HepG2 (cell line): ENCODE measurements at regions not wholly inside any gene's neighbourhood (a gene's known extent, or its start where the extent isn't known, plus 50 kb on each side); places are given as distances from the start of the nearest gene placed in this dataset.
A peak's percentile ranks its signal among the peaks of the same experiment; 100 is the strongest.

Source experiments
- ATF7 ChIP-seq, 2 experiments: fragments of 450-650 bp in 1 of 2; sonication (generic) in 1 of 2; formaldehyde crosslinking in 1 of 2; IDR thresholded peaks; 2 replicates each; pipeline versions ENCODE4 v1.4.0 to v1.6.1; 2016 to 2020; ENCODE audit warnings: antibody characterized with exemption in 1 of 2, mild to moderate bottlenecking in 1 of 2, missing genetic modification reagents in 1 of 2
- DZIP1 ChIP-seq: sonication (generic); formaldehyde crosslinking; IDR thresholded peaks from 2 replicates; pipeline ENCODE4 v1.5.0; 2020; ENCODE audit warnings: mild to moderate bottlenecking, missing genetic modification reagents
- GLI4 ChIP-seq: sonication (generic); formaldehyde crosslinking; IDR thresholded peaks from 2 replicates; pipeline ENCODE4 v1.5.1; 2020; ENCODE audit warnings: missing genetic modification reagents, mild to moderate bottlenecking, moderate library complexity, borderline replicate concordance
- HMGA1 ChIP-seq: sonication (generic); formaldehyde crosslinking; conservative IDR thresholded peaks from 2 replicates; pipeline ENCODE4 v1.4.0; 2020; ENCODE audit warnings: missing genetic modification reagents
- HNF4G ChIP-seq, 2 experiments: sonication (generic) in 1 of 2; formaldehyde crosslinking in 1 of 2; IDR thresholded peaks; 2 replicates each; pipeline versions ENCODE4 v1.4.0 to v1.6.1; 2011 to 2020; ENCODE audit warnings: borderline replicate concordance in 2 of 2, low read depth in 2 of 2, mild to moderate bottlenecking in 2 of 2, low read length in 1 of 2, missing genetic modification reagents in 1 of 2, moderate library complexity in 1 of 2
- NFE2 ChIP-seq: sonication (generic); formaldehyde crosslinking; IDR thresholded peaks from 2 replicates; pipeline ENCODE4 v1.4.0; 2020; ENCODE audit warnings: missing genetic modification reagents
- NONO ChIP-seq, 2 experiments: fragments of 450-650 bp in 1 of 2; sonication (generic) in 1 of 2; formaldehyde crosslinking in 1 of 2; IDR thresholded peaks in 1 of 2; conservative IDR thresholded peaks in 1 of 2; 2 replicates each; pipeline versions ENCODE4 v1.6.1 to v1.8.0; 2017 to 2022; ENCODE audit warnings: mild to moderate bottlenecking in 1 of 2, missing genetic modification reagents in 1 of 2, moderate library complexity in 1 of 2
- PHF20 ChIP-seq: sonication (generic); formaldehyde crosslinking; IDR thresholded peaks from 2 replicates; pipeline ENCODE4 v1.5.0; 2020; ENCODE audit warnings: mild to moderate bottlenecking, missing genetic modification reagents
- SETDB1 ChIP-seq: sonication (generic); formaldehyde crosslinking; IDR thresholded peaks from 2 replicates; pipeline ENCODE4 v1.5.1; 2020; ENCODE audit warnings: missing genetic modification reagents, mild to moderate bottlenecking, borderline replicate concordance
- SMARCC2 ChIP-seq: fragments of 450-650 bp; IDR thresholded peaks from 2 replicates; pipeline ENCODE4 v1.6.1; 2017; ENCODE audit warnings: antibody characterized with exemption, mild to moderate bottlenecking
- ZNF235 ChIP-seq: sonication (generic); formaldehyde crosslinking; IDR thresholded peaks from 2 replicates; pipeline ENCODE4 v1.8.1; 2023; ENCODE audit warnings: mild to moderate bottlenecking, missing genetic modification reagents, borderline replicate concordance
- ZNF503 ChIP-seq: sonication (generic); formaldehyde crosslinking; IDR thresholded peaks from 2 replicates; pipeline ENCODE4 v1.4.0; 2020; ENCODE audit warnings: missing genetic modification reagents
- ZSCAN12 ChIP-seq: sonication (generic); formaldehyde crosslinking; IDR thresholded peaks from 2 replicates; pipeline ENCODE4 v1.9.0; 2021; ENCODE audit warnings: mild to moderate bottlenecking, missing genetic modification reagents
- TF ChIP-seq, protein P1 (sequence below): sonication (generic); formaldehyde crosslinking; IDR thresholded peaks from 2 replicates; pipeline ENCODE4 v1.4.0; 2020; ENCODE audit warnings: missing genetic modification reagents
- TF ChIP-seq, protein P2 (sequence below): sonication (generic); formaldehyde crosslinking; IDR thresholded peaks from 2 replicates; pipeline ENCODE4 v1.4.0; 2020; ENCODE audit warnings: missing genetic modification reagents

- peak; percentile 99 for TF ChIP-seq ZNF503 (CRISPR knock-in tag)
- TF ChIP-seq DZIP1, result no peak
- no peak for TF ChIP-seq NONO (IDR thresholded peaks at IDR 0.05)
- peak; percentile 98 for TF ChIP-seq NONO (CRISPR knock-in tag; conservative IDR thresholded peaks at IDR 0.05)
- TF ChIP-seq ZSCAN12 (CRISPR knock-in tag), result no peak
- no peak for TF ChIP-seq SMARCC2
- TF ChIP-seq PHF20 (CRISPR knock-in tag), result no peak
- TF ChIP-seq HNF4G (IDR thresholded peaks at IDR 0.05; ENCODE audit: borderline replicate concordance, low read depth, low read length), result peak; percentile 43; the same call in 1 of the 2 replicates
- no peak for TF ChIP-seq HNF4G (CRISPR knock-in tag; IDR thresholded peaks at IDR 0.05; ENCODE audit: borderline replicate concordance, low read depth)
- peak; percentile 44 for TF ChIP-seq ATF7 (IDR thresholded peaks at IDR 0.05)
- peak; percentile 52; the same call in 1 of the 2 replicates for TF ChIP-seq ATF7 (CRISPR knock-in tag; IDR thresholded peaks at IDR 0.05)
- TF ChIP-seq, protein P1, sequence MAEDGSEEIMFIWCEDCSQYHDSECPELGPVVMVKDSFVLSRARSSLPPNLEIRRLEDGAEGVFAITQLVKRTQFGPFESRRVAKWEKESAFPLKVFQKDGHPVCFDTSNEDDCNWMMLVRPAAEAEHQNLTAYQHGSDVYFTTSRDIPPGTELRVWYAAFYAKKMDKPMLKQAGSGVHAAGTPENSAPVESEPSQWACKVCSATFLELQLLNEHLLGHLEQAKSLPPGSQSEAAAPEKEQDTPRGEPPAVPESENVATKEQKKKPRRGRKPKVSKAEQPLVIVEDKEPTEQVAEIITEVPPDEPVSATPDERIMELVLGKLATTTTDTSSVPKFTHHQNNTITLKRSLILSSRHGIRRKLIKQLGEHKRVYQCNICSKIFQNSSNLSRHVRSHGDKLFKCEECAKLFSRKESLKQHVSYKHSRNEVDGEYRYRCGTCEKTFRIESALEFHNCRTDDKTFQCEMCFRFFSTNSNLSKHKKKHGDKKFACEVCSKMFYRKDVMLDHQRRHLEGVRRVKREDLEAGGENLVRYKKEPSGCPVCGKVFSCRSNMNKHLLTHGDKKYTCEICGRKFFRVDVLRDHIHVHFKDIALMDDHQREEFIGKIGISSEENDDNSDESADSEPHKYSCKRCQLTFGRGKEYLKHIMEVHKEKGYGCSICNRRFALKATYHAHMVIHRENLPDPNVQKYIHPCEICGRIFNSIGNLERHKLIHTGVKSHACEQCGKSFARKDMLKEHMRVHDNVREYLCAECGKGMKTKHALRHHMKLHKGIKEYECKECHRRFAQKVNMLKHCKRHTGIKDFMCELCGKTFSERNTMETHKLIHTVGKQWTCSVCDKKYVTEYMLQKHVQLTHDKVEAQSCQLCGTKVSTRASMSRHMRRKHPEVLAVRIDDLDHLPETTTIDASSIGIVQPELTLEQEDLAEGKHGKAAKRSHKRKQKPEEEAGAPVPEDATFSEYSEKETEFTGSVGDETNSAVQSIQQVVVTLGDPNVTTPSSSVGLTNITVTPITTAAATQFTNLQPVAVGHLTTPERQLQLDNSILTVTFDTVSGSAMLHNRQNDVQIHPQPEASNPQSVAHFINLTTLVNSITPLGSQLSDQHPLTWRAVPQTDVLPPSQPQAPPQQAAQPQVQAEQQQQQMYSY (CRISPR knock-in tag), result peak; percentile 62; the same call in 1 of the 2 replicates
- no peak for TF ChIP-seq NFE2 (CRISPR knock-in tag)
- no peak for TF ChIP-seq HMGA1 (CRISPR knock-in tag)
- no peak for TF ChIP-seq ZNF235 (CRISPR knock-in tag)
- no peak for TF ChIP-seq SETDB1 (CRISPR knock-in tag)
- no peak; the same call in 1 of the 2 replicates for TF ChIP-seq GLI4 (CRISPR knock-in tag)
- TF ChIP-seq, protein P2, sequence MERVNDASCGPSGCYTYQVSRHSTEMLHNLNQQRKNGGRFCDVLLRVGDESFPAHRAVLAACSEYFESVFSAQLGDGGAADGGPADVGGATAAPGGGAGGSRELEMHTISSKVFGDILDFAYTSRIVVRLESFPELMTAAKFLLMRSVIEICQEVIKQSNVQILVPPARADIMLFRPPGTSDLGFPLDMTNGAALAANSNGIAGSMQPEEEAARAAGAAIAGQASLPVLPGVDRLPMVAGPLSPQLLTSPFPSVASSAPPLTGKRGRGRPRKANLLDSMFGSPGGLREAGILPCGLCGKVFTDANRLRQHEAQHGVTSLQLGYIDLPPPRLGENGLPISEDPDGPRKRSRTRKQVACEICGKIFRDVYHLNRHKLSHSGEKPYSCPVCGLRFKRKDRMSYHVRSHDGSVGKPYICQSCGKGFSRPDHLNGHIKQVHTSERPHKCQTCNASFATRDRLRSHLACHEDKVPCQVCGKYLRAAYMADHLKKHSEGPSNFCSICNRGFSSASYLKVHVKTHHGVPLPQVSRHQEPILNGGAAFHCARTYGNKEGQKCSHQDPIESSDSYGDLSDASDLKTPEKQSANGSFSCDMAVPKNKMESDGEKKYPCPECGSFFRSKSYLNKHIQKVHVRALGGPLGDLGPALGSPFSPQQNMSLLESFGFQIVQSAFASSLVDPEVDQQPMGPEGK, result peak; percentile 93
Measured at GRCh38 chr6:1055015-1055921, 256.6 kb upstream of the FOXQ1 start (continued).
